ENCODE measurements at regions not wholly inside any gene's neighbourhood (a gene's known extent, or its start where the extent isn't known, plus 50 kb on each side); places are given as distances from the start of the nearest gene placed in this dataset.

DNA sequence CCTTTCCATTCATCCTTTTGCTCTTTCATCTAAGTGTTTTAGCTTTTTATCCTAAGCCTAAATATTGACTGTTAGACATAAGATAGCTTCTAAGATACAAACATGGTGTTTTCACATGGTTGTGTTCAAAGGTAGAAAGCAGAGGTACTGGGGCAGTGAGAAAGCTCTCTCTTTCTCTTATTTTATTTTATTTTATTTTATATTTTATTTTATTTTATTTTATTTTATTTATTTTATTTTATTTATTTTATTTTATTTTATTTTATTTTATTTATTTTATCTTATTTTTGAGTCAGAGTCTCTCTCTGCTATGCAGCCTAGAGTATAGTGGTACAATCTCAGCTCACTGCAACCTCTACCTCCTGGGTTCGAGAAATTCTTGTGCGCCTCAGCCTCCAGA lies 287.2 kb downstream of the IKZF2 start:
- H3K4me3 ChIP-seq: no peak overlapping the region
- no peaks in the 10 kb centered on the region for H3K36me3 ChIP-seq
- peaks cover 13 to 37% of the 10 kb centered on the region in 2 donors for H3K9me3 ChIP-seq
- TF ChIP-seq, protein P1, sequence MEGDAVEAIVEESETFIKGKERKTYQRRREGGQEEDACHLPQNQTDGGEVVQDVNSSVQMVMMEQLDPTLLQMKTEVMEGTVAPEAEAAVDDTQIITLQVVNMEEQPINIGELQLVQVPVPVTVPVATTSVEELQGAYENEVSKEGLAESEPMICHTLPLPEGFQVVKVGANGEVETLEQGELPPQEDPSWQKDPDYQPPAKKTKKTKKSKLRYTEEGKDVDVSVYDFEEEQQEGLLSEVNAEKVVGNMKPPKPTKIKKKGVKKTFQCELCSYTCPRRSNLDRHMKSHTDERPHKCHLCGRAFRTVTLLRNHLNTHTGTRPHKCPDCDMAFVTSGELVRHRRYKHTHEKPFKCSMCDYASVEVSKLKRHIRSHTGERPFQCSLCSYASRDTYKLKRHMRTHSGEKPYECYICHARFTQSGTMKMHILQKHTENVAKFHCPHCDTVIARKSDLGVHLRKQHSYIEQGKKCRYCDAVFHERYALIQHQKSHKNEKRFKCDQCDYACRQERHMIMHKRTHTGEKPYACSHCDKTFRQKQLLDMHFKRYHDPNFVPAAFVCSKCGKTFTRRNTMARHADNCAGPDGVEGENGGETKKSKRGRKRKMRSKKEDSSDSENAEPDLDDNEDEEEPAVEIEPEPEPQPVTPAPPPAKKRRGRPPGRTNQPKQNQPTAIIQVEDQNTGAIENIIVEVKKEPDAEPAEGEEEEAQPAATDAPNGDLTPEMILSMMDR (IDR thresholded peaks at IDR 0.05): no peak
- no peaks in the 10 kb centered on the region for H3K4me1 ChIP-seq
- no peaks in the 10 kb centered on the region for H3K27me3 ChIP-seq
- no peak overlapping the region for H3K27ac ChIP-seq
- no peak for DNase-seq (ENCODE audit: low spot score in 2 of 2)
- intact Hi-C loops (cut with DNase I): no loop called here

DNA sequence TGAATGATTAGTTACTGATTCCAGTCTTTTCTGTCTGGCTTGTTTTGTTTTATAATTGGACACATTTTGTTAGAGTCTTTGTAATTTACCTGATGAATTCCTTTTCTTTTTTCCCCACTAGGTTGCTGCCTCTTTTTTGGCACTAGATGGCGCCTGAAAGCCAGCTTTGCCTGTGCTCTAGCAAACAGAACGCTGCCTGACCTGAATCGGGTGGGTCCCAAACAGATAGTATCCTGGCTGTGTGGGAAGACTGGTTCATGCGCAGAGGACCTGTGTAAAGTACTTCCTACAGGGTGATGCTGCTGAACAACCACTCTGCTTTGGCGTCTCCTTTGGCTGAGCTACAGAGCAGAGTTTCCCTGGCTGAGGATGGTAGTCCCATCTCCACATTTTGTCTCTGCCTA lies 288.2 kb downstream of the IKZF2 start:
- H3K36me3 ChIP-seq: no peaks in the 10 kb centered on the region
- TF ChIP-seq, protein P1 (IDR thresholded peaks at IDR 0.05): peak in 1 of 3 experiments; percentile 11
- H3K27me3 ChIP-seq: no peaks in the 10 kb centered on the region
- no peak for DNase-seq (ENCODE audit: low spot score in 2 of 2)
- H3K27ac ChIP-seq: no peak overlapping the region
- H3K9me3 ChIP-seq: peaks cover 13 to 37% of the 10 kb centered on the region in 2 donors
- no peaks in the 10 kb centered on the region for H3K4me1 ChIP-seq
- intact Hi-C loops (cut with DNase I): no loop called here
- no peak overlapping the region for H3K4me3 ChIP-seq

DNA sequence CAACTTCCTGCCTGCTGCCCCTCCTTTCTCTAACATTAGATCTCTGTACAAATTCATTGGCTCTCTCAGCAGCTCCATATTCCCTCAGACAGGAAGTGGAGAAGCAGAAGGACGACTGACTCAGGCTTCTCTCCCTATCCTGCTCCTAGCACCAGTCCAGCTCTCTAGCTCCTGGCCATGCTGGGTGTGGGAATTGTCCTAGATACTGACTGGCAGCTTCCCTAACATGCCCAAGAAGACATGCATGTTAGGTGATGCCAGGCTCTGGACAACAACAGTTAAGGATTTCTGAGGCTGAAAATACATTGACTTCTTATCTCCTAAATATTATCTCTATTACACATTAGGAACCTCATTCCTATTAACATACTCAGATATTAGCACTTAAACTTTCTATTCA lies 292.9 kb downstream of the IKZF2 start:
- Histone ChIP-seq H3K4me3 (no peak overlapping the region), H3K27ac (no peak overlapping the region), H3K27me3 (no peaks in the 10 kb centered on the region), H3K4me1 (no peaks in the 10 kb centered on the region), H3K9me3 (peaks cover 11 to 19% of the 10 kb centered on the region in 2 donors), H3K36me3 (no peaks in the 10 kb centered on the region)
- no peak for DNase-seq (ENCODE audit: low spot score in 2 of 2)
- intact Hi-C loops (cut with DNase I): no loop called here
- TF ChIP-seq, protein P1 (IDR thresholded peaks at IDR 0.05): no peak

DNA sequence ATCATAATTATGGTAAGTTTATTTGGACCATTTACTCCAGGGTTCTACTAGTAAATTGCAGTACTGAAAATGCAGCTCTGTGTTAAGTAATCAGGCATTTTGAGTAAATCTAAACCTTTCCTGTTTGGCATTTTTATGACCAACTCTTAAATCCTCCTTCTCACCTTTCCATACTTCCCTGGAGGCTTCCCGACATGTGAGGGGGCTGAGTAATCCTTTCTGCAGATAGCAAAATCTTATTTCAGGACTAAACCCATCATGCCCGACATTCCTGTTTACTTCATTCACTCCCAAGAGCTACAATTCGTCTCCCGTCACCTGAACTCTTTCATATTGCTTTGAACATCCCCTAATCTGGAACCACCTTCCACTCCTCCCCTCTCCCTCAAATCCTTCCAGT lies 296.6 kb downstream of the IKZF2 start:
- no peak for DNase-seq (ENCODE audit: low spot score in 2 of 2)
- intact Hi-C loops (cut with DNase I): no loop called here
- Histone ChIP-seq H3K27me3 (no peaks in the 10 kb centered on the region), H3K4me1 (no peaks in the 10 kb centered on the region), H3K27ac (no peak overlapping the region), H3K9me3 (no peaks in the 10 kb centered on the region), H3K4me3 (no peak overlapping the region), H3K36me3 (no peaks in the 10 kb centered on the region)
- TF ChIP-seq, protein P1 (IDR thresholded peaks at IDR 0.05): no peak

DNA sequence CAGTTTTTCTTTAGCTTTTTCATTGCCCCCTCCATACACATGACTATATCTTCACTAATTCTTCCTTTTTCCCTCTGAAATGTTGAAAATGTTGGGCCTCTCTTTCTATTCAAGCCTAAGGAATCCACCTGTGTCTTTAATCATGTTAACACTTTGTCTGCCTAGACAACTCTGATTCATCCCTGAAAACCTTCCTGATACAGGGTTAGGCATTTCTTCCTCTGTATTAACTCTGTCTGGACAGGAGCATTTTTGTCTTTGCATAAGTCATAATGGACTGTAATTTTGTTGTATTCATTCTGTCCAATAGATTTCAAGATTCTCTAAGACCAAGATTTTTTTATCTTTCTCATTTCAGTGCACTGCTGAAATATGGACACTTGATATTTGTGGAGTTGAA lies 297.3 kb downstream of the IKZF2 start:
- Histone ChIP-seq H3K9me3 (no peaks in the 10 kb centered on the region), H3K4me3 (no peak overlapping the region), H3K4me1 (no peaks in the 10 kb centered on the region), H3K27ac (no peak overlapping the region), H3K36me3 (no peaks in the 10 kb centered on the region), H3K27me3 (no peaks in the 10 kb centered on the region)
- DNase-seq (ENCODE audit: low spot score in 2 of 2): no peak
- TF ChIP-seq, protein P1 (IDR thresholded peaks at IDR 0.05): no peak
- intact Hi-C loops (cut with DNase I): no loop called here

DNA sequence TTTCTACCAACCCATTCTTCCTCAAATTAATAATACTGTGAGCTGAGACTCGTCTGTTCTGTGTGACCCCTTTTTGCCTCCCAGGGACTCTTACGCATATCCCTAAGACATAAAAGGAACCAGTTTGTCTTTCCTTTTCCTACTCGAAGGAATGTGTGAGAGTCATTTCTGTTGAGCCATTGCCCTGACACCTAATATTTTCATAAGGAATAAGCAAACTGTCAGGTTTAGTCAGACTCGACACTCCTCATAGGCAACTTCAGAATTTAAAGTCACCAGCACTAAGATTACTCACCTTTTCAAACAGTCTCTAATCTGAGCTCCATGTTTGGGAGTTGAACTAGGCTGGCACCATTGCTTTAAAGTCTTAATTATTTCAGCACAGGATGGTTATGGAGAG lies 305.5 kb downstream of the IKZF2 start:
- no peaks in the 10 kb centered on the region for H3K4me1 ChIP-seq
- TF ChIP-seq, protein P1 (IDR thresholded peaks at IDR 0.05): no peak
- no peaks in the 10 kb centered on the region for H3K27me3 ChIP-seq
- H3K36me3 ChIP-seq: no peaks in the 10 kb centered on the region
- intact Hi-C loops (cut with DNase I): no loop called here
- no peak overlapping the region for H3K4me3 ChIP-seq
- no peaks in the 10 kb centered on the region for H3K9me3 ChIP-seq
- DNase-seq (ENCODE audit: low spot score in 2 of 2): no peak
- H3K27ac ChIP-seq: no peak overlapping the region

All from ascending aorta (tissue), 2 donors.